K562 (cell line): ENCODE measurements at regions not wholly inside any gene's neighbourhood (a gene's known extent, or its start where the extent isn't known, plus 50 kb on each side); places are given as distances from the start of the nearest gene placed in this dataset.

Source experiments
- ATAC-seq: fragments of 200-7000 bp; cut with Tn5 transposase; 3 replicates; pipeline ENCODE4 v1.9.1; 2020; ENCODE audit warnings: moderate library complexity
- BruUV-seq: library from RNA; stranded (reverse); fragments of 400-500 nt; replicated peaks from 2 replicates; lab custom pipeline; 2021; lab: Mats Ljungman, UMichigan
- CTCF ChIA-PET: fragments of 300-600 bp; formaldehyde crosslinking; extraction: SDS; loops from one replicate; lab custom pipeline; 2021; ENCODE audit warnings: low intra/inter-chr PET ratio; lab: Yijun Ruan, JAX
- POLR2A ChIA-PET: fragments of 300-600, 350-650 bp; sonication (Branson Sonifier 250); formaldehyde crosslinking; extraction: SDS; loops from one replicate; lab custom pipeline; 2021; ENCODE audit warnings: antibody characterized with exemption, inconsistent platforms; lab: Yijun Ruan, JAX
- DNase-seq, 4 experiments: peaks; one replicate each; pipeline versions ENCODE4 v3.0.0 to v3.0.0-alpha.2; 2011 to 2018; ENCODE audit warnings: low spot score in 3 of 4, mixed read lengths in 3 of 4; ENCODE audit errors: extremely low read depth in 1 of 4
- FAIRE-seq: peaks from 2 replicates; lab custom pipeline; 2011; peaks lifted over from hg19 to GRCh38; lab: Jason Lieb, UNC
- H2AFZ ChIP-seq: 2 replicates; pipeline ENCODE4 v1.6.0; 2011; ENCODE audit warnings: low read depth, low read length, control low read depth, inconsistent platforms
- H3K27ac ChIP-seq: fragments of 200-600 bp; 3 replicates; pipeline ENCODE4 v1.8.0; 2011; ENCODE audit warnings: low read depth, mild to moderate bottlenecking, control low read depth, inconsistent platforms, low read length, moderate library complexity, mixed read lengths; ENCODE audit errors: extremely low read depth
- H3K27me3 ChIP-seq, 2 experiments: fragments of 300-600 bp in 1 of 2; 2 replicates in 1 of 2; 3 replicates in 1 of 2; pipeline versions ENCODE4 v1.6.0 to v1.8.0; 2011; ENCODE audit warnings: inconsistent platforms in 2 of 2, low read length in 2 of 2, mild to moderate bottlenecking in 1 of 2, mixed read lengths in 1 of 2, moderate library complexity in 1 of 2; ENCODE audit not compliant: control insufficient read depth in 2 of 2, insufficient read depth in 2 of 2
- H3K36me3 ChIP-seq: fragments of 300-600 bp; 3 replicates; pipeline ENCODE4 v1.8.0; 2011; ENCODE audit warnings: mild to moderate bottlenecking, low read length, inconsistent platforms; ENCODE audit not compliant: control insufficient read depth, insufficient read depth
- H3K4me1 ChIP-seq, 2 experiments: fragments of 200-600 bp in 1 of 2; replicated peaks in 1 of 2; 2 replicates in 1 of 2; 3 replicates in 1 of 2; pipeline versions ENCODE4 v1.5.1 to v1.8.0; 2011; ENCODE audit warnings: inconsistent platforms in 2 of 2, low read length in 2 of 2, mild to moderate bottlenecking in 1 of 2, mixed read lengths in 1 of 2, moderate library complexity in 1 of 2; ENCODE audit not compliant: control insufficient read depth in 2 of 2, insufficient read depth in 2 of 2
- H3K4me2 ChIP-seq: 2 replicates; pipeline ENCODE4 v1.6.1; 2011; ENCODE audit warnings: low read length, control low read depth, inconsistent platforms, mixed read lengths; ENCODE audit not compliant: insufficient read depth
- H3K4me3 ChIP-seq: fragments of 200-600 bp; sonication (generic), shearing (Covaris generic); 2 replicates; pipeline ENCODE4 v1.5.1; 2016; ENCODE audit warnings: control low read depth, inconsistent platforms
- H3K79me2 ChIP-seq: fragments of 200-600 bp; 3 replicates; pipeline ENCODE4 v1.8.0; 2011; ENCODE audit warnings: low read length, inconsistent platforms; ENCODE audit not compliant: control insufficient read depth, insufficient read depth
- H3K9ac ChIP-seq, 2 experiments: 2 replicates each; pipeline versions ENCODE4 v1.6.0 to v1.6.1; 2011; ENCODE audit warnings: low read depth in 2 of 2, low read length in 2 of 2, control low read depth in 1 of 2, inconsistent platforms in 1 of 2, mild to moderate bottlenecking in 1 of 2, mixed read lengths in 1 of 2; ENCODE audit not compliant: insufficient read depth in 1 of 2
- H3K9me1 ChIP-seq: one replicate; pipeline ENCODE4 v1.6.0; 2011; ENCODE audit warnings: inconsistent platforms, mild to moderate bottlenecking, low read length, moderate library complexity; ENCODE audit not compliant: control insufficient read depth, insufficient read depth
- H3K9me3 ChIP-seq: replicated peaks from 2 replicates; pipeline ENCODE4 v1.5.1; 2011; ENCODE audit warnings: low read depth, low read length, inconsistent platforms; ENCODE audit not compliant: control insufficient read depth, insufficient read depth
- H4K20me1 ChIP-seq: replicated peaks from 2 replicates; pipeline ENCODE4 v1.6.1; 2011; ENCODE audit warnings: low read length, inconsistent platforms, mixed read lengths; ENCODE audit not compliant: control insufficient read depth, insufficient read depth
- ATF3 ChIP-seq, 2 experiments: fragments of 450-650 bp in 1 of 2; sonication (generic) in 1 of 2; formaldehyde crosslinking in 1 of 2; IDR thresholded peaks in 1 of 2; conservative IDR thresholded peaks in 1 of 2; 2 replicates each; pipeline versions ENCODE4 v1.6.1 to v1.8.1; 2016 to 2023; ENCODE audit warnings: mild to moderate bottlenecking in 2 of 2, moderate library complexity in 2 of 2, inconsistent platforms in 1 of 2, missing genetic modification reagents in 1 of 2
- GATAD2B ChIP-seq: fragments of 450-650 bp; IDR thresholded peaks from 2 replicates; pipeline ENCODE4 v1.6.1; 2017; ENCODE audit warnings: mild to moderate bottlenecking, borderline replicate concordance
- MITF ChIP-seq: IDR thresholded peaks from 2 replicates; pipeline ENCODE4 v1.6.1; 2014; ENCODE audit warnings: antibody characterized with exemption
- NFXL1 ChIP-seq: fragments of 450-650 bp; formaldehyde crosslinking; IDR thresholded peaks from 2 replicates; pipeline ENCODE4 v1.4.0; 2021; ENCODE audit warnings: mild to moderate bottlenecking
- VEZF1 ChIP-seq: fragments of 200-800 bp; sonication (Bioruptor generic); IDR thresholded peaks from 2 replicates; pipeline ENCODE4 v1.6.1; 2017; ENCODE audit warnings: missing genetic modification characterization, missing compliant biosample characterization
- ZKSCAN8 ChIP-seq: fragments of 200-800 bp; sonication (Bioruptor generic); IDR thresholded peaks from 2 replicates; pipeline ENCODE4 v1.6.1; 2016; ENCODE audit warnings: missing genetic modification characterization, missing compliant biosample characterization
- ZNF174 ChIP-seq: fragments of 250-450 bp; sonication (Bioruptor Pico); IDR thresholded peaks from 2 replicates; pipeline ENCODE4 v1.4.0; 2020; ENCODE audit warnings: mild to moderate bottlenecking
- ZNF197 ChIP-seq: fragments of 200-800 bp; sonication (Bioruptor generic); IDR thresholded peaks from 2 replicates; pipeline ENCODE4 v1.6.1; 2016; ENCODE audit warnings: low read depth, missing genetic modification characterization, missing compliant biosample characterization
- ZNF431 ChIP-seq: sonication (generic); formaldehyde crosslinking; IDR thresholded peaks from 2 replicates; pipeline ENCODE4 v1.8.0; 2022; ENCODE audit warnings: mild to moderate bottlenecking, missing genetic modification reagents
- ZNF561 ChIP-seq: fragments of 450-650 bp; formaldehyde crosslinking; conservative IDR thresholded peaks from 2 replicates; pipeline ENCODE4 v1.4.0; 2020; ENCODE audit warnings: mild to moderate bottlenecking, moderate library complexity
- ZNF583 ChIP-seq: fragments of 250-450 bp; sonication (Bioruptor Pico); IDR thresholded peaks from 2 replicates; pipeline ENCODE4 v1.4.0; 2020
- WGBS: fragments of 100-300 bp; shearing (Covaris generic); methylation state at CpG from one replicate; pipeline ENCODE4 v1.1.6; 2016; ENCODE audit warnings: low coverage, mixed read lengths; ENCODE audit not compliant: insufficient coverage; ENCODE audit errors: missing lambda C conversion rate; 5-methylcytosine and 5-hydroxymethylcytosine counted together
- in situ Hi-C: fragments of 300-500 bp; cut with MboI; formaldehyde crosslinking; loops from 4 replicates; pipeline ENCODE4 v1.15.0; 2018; ENCODE audit warnings: inconsistent platforms, mixed read lengths
- intact Hi-C: fragments of 100-400 bp; cut with micrococcal nuclease; formaldehyde crosslinking; loops from 2 replicates; pipeline ENCODE4 v1.14.2; 2022
- TF ChIP-seq, protein P1 (sequence below), 2 experiments: IDR thresholded peaks; 2 replicates each; pipeline ENCODE4 v1.6.1; 2012; ENCODE audit warnings: improper control_type of control experiment in 2 of 2, low read depth in 2 of 2, low read length in 2 of 2, borderline replicate concordance in 1 of 2
- TF ChIP-seq, protein P2 (sequence below): fragments of 450-650 bp; IDR thresholded peaks from 2 replicates; pipeline ENCODE4 v1.6.1; 2016; ENCODE audit warnings: missing biosample characterization, missing genetic modification characterization

DNA sequence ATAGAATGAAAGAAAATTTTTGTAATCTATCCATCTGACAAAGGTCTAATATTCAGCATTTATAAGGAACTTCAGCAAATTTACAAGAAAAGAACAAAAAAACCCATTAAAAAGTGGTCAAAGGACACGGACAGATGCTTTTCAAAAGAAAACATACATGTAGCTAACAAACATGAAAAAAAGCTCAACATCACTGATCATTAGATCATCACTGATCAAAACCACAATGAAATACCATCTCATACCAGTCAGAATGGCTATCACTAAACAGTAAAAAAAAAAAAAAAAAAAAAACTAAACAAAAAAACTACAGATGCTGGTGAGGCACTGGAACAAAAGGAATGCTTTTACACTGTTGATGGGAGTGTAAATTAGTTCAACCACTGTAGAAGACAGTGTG, 837.1 kb downstream of the EPHA7 start:
- Histone ChIP-seq H2AFZ (no peak overlapping the region), H3K27me3 (no peaks in the 10 kb centered on the region), H3K4me1 (no peaks in the 10 kb centered on the region), H3K9me1 (no peaks in the 10 kb centered on the region), H3K4me3 (no peak overlapping the region), H3K9ac (no peak overlapping the region), H3K79me2 (no peaks in the 10 kb centered on the region), H3K36me3 (no peaks in the 10 kb centered on the region), H4K20me1 (no peaks in the 10 kb centered on the region), H3K4me2 (no peak overlapping the region), H3K27ac (no peak overlapping the region), H3K9me3 (no peaks in the 10 kb centered on the region; the same call in 1 of the 2 replicates)
- 0% methylated on average over 1 of the region's 1 CpG for WGBS
- intact Hi-C loops (no loop called here), in situ Hi-C loops (no loop called here)
- FAIRE-seq (no peak), ATAC-seq (no peak), DNase-seq (no peak)
- ChIA-PET CTCF (no interaction called here), POLR2A (no interaction called here)
- no TSS peak for BruUV-seq
- no peak for TF ChIP-seq NFXL1 (CRISPR knock-in tag)
- TF ChIP-seq ZNF431 (CRISPR knock-in tag), result no peak
- no peak for TF ChIP-seq ATF3 (IDR thresholded peaks at IDR 0.05)
- TF ChIP-seq ATF3 (CRISPR knock-in tag; conservative IDR thresholded peaks at IDR 0.05), result no peak
- no peak for TF ChIP-seq MITF
- TF ChIP-seq, protein P1, sequence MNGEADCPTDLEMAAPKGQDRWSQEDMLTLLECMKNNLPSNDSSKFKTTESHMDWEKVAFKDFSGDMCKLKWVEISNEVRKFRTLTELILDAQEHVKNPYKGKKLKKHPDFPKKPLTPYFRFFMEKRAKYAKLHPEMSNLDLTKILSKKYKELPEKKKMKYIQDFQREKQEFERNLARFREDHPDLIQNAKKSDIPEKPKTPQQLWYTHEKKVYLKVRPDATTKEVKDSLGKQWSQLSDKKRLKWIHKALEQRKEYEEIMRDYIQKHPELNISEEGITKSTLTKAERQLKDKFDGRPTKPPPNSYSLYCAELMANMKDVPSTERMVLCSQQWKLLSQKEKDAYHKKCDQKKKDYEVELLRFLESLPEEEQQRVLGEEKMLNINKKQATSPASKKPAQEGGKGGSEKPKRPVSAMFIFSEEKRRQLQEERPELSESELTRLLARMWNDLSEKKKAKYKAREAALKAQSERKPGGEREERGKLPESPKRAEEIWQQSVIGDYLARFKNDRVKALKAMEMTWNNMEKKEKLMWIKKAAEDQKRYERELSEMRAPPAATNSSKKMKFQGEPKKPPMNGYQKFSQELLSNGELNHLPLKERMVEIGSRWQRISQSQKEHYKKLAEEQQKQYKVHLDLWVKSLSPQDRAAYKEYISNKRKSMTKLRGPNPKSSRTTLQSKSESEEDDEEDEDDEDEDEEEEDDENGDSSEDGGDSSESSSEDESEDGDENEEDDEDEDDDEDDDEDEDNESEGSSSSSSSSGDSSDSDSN (IDR thresholded peaks at IDR 0.05; ENCODE audit: borderline replicate concordance in 1 of 2, low read depth in 2 of 2, low read length in 2 of 2), result no peak
- no peak for TF ChIP-seq ZNF583 (CRISPR knock-in tag)
- TF ChIP-seq ZNF197, result no peak
- TF ChIP-seq ZNF561, result no peak
- no peak for TF ChIP-seq ZKSCAN8
- no peak for TF ChIP-seq GATAD2B
- TF ChIP-seq ZNF174 (CRISPR knock-in tag), result no peak
- TF ChIP-seq VEZF1 (CRISPR knock-in tag), result no peak
- TF ChIP-seq, protein P2, sequence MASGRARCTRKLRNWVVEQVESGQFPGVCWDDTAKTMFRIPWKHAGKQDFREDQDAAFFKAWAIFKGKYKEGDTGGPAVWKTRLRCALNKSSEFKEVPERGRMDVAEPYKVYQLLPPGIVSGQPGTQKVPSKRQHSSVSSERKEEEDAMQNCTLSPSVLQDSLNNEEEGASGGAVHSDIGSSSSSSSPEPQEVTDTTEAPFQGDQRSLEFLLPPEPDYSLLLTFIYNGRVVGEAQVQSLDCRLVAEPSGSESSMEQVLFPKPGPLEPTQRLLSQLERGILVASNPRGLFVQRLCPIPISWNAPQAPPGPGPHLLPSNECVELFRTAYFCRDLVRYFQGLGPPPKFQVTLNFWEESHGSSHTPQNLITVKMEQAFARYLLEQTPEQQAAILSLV (tag), result no peak
